Lower lobe of right lung (tissue), 2 donors: ENCODE measurements at regions not wholly inside any gene's neighbourhood (a gene's known extent, or its start where the extent isn't known, plus 50 kb on each side); places are given as distances from the start of the nearest gene placed in this dataset.

Experiments
- ATAC-seq, 2 donors: fragments of 200-7000 bp; cut with Tn5 transposase; one replicate each; pipeline ENCODE4 v1.9.1; 2020 to 2022; ENCODE audit warnings: mild to moderate bottlenecking in 2 of 2, moderate library complexity in 2 of 2
- DNase-seq: peaks from one replicate; pipeline ENCODE4 v3.0.0-alpha.2; 2020
- H3K27ac ChIP-seq: fragments of 200-600 bp; one replicate; pipeline ENCODE4 v1.8.0; 2022
- H3K27me3 ChIP-seq: fragments of 200-600 bp; one replicate; pipeline ENCODE4 v1.8.0; 2022; ENCODE audit warnings: low read depth
- H3K36me3 ChIP-seq: fragments of 200-600 bp; one replicate; pipeline ENCODE4 v1.8.0; 2022; ENCODE audit warnings: mild to moderate bottlenecking
- H3K4me1 ChIP-seq: fragments of 200-600 bp; one replicate; pipeline ENCODE4 v1.8.0; 2022
- H3K4me3 ChIP-seq: fragments of 200-600 bp; one replicate; pipeline ENCODE4 v1.8.0; 2022; ENCODE audit warnings: mild to moderate bottlenecking
- H3K9me3 ChIP-seq: fragments of 200-600 bp; one replicate; pipeline ENCODE4 v1.8.0; 2022
- CTCF ChIP-seq: fragments of 200-600 bp; IDR thresholded peaks from one replicate; pipeline ENCODE4 v1.8.0; 2022; ENCODE audit warnings: antibody characterized with exemption, mild to moderate bottlenecking
- intact Hi-C: fragments of 100-400 bp; cut with DNase I; formaldehyde crosslinking; loops from one replicate; pipeline ENCODE4 v1.11.0; 2022
- donor health status: DM: no; HTN: yes; CAD: no; lungs with severe emphysema.

GRCh38 chr2:144270951-144271350 lies 249.0 kb downstream of the ZEB2 start:
- no peaks in the 10 kb centered on the region for H3K9me3 ChIP-seq
- TF ChIP-seq CTCF: no peak
- H3K4me3 ChIP-seq: no peak overlapping the region
- ATAC-seq (no peak), DNase-seq (no peak)
- H3K27ac ChIP-seq: no peak overlapping the region
- H3K4me1 ChIP-seq: peaks cover 7% of the 10 kb centered on the region
- intact Hi-C loops: no loop called here
- no peaks in the 10 kb centered on the region for H3K36me3 ChIP-seq
- no peaks in the 10 kb centered on the region for H3K27me3 ChIP-seq

GRCh38 chr2:144268036-144268678 lies 251.8 kb downstream of the ZEB2 start:
- no peak for ATAC-seq
- intact Hi-C loops: no loop called here

GRCh38 chr2:144267239-144267638 lies 252.7 kb downstream of the ZEB2 start:
- ATAC-seq (no peak), DNase-seq (no peak)
- H3K9me3 ChIP-seq: no peaks in the 10 kb centered on the region
- no peaks in the 10 kb centered on the region for H3K36me3 ChIP-seq
- H3K4me1 ChIP-seq: peaks cover 7% of the 10 kb centered on the region
- intact Hi-C loops: no loop called here
- H3K27me3 ChIP-seq: no peaks in the 10 kb centered on the region
- H3K4me3 ChIP-seq: no peak overlapping the region
- no peak overlapping the region for H3K27ac ChIP-seq
- TF ChIP-seq CTCF: no peak

More at GRCh38 chr2:144268036-144268678, 251.8 kb downstream of the ZEB2 start:
- no peak for DNase-seq
- Histone ChIP-seq H3K4me3 (no peak overlapping the region), H3K4me1 (peaks cover 7% of the 10 kb centered on the region), H3K27me3 (no peaks in the 10 kb centered on the region), H3K36me3 (no peaks in the 10 kb centered on the region), H3K27ac (no peak overlapping the region), H3K9me3 (no peaks in the 10 kb centered on the region)
- no peak for TF ChIP-seq CTCF

- no peak for ATAC-seq
- intact Hi-C loops: no loop called here
- H3K9me3 ChIP-seq: no peaks in the 10 kb centered on the region
- H3K27me3 ChIP-seq: no peaks in the 10 kb centered on the region
- H3K4me3 ChIP-seq: no peak overlapping the region
- H3K27ac ChIP-seq: no peak overlapping the region
- no peak for DNase-seq
- no peaks in the 10 kb centered on the region for H3K4me1 ChIP-seq
- no peak for TF ChIP-seq CTCF
- no peaks in the 10 kb centered on the region for H3K36me3 ChIP-seq
Observed at GRCh38 chr2:144265654-144266053, 254.3 kb downstream of the ZEB2 start.

GRCh38 chr2:144261966-144262365 lies 258.0 kb downstream of the ZEB2 start:
- Histone ChIP-seq H3K4me1 (no peaks in the 10 kb centered on the region), H3K36me3 (no peaks in the 10 kb centered on the region), H3K27ac (no peak overlapping the region), H3K4me3 (no peak overlapping the region), H3K9me3 (peaks cover 16% of the 10 kb centered on the region), H3K27me3 (no peaks in the 10 kb centered on the region)
- DNase-seq (no peak), ATAC-seq (no peak)
- TF ChIP-seq CTCF: no peak
- intact Hi-C loops: no loop called here
